ENCODE measurements at regions not wholly inside any gene's neighbourhood (a gene's known extent, or its start where the extent isn't known, plus 50 kb on each side); places are given as distances from the start of the nearest gene placed in this dataset.

DNA sequence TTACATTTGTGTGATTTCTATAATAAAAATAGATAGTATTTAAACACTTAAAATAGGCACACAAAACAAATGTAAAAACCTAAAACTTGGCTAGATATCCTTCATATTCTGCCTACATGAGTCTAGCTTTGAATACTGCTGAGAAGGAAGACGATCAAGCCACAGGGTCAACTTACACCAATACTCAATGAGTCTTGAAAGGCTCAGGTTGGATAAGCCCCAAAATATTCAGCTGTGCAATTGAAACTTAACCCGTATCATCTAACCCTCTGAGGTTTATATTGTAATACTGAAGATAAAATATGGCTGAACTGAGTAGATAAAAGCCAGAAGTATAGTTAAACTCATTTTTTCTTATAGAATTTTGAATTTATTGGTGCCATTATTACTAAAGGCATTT is 313.0 kb upstream of the NRXN1 start:
- Mint-ChIP-seq H3K4me1 (ENCODE audit: low read depth) (peaks cover 8% of the 10 kb centered on the region), H3K27me3 (no peaks in the 10 kb centered on the region), H3K27ac (no peak overlapping the region), H3K9me3 (ENCODE audit: low read depth) (no peaks in the 10 kb centered on the region), H3K4me3 (ENCODE audit: low read depth) (no peak overlapping the region), H3K36me3 (ENCODE audit: insufficient read depth) (no peaks in the 10 kb centered on the region)
- no peak for DNase-seq (ENCODE audit: low spot score, unreplicated experiment)
- TF ChIP-seq, protein P1, sequence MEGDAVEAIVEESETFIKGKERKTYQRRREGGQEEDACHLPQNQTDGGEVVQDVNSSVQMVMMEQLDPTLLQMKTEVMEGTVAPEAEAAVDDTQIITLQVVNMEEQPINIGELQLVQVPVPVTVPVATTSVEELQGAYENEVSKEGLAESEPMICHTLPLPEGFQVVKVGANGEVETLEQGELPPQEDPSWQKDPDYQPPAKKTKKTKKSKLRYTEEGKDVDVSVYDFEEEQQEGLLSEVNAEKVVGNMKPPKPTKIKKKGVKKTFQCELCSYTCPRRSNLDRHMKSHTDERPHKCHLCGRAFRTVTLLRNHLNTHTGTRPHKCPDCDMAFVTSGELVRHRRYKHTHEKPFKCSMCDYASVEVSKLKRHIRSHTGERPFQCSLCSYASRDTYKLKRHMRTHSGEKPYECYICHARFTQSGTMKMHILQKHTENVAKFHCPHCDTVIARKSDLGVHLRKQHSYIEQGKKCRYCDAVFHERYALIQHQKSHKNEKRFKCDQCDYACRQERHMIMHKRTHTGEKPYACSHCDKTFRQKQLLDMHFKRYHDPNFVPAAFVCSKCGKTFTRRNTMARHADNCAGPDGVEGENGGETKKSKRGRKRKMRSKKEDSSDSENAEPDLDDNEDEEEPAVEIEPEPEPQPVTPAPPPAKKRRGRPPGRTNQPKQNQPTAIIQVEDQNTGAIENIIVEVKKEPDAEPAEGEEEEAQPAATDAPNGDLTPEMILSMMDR (IDR thresholded peaks at IDR 0.05; ENCODE audit: unreplicated experiment): no peak

DNA sequence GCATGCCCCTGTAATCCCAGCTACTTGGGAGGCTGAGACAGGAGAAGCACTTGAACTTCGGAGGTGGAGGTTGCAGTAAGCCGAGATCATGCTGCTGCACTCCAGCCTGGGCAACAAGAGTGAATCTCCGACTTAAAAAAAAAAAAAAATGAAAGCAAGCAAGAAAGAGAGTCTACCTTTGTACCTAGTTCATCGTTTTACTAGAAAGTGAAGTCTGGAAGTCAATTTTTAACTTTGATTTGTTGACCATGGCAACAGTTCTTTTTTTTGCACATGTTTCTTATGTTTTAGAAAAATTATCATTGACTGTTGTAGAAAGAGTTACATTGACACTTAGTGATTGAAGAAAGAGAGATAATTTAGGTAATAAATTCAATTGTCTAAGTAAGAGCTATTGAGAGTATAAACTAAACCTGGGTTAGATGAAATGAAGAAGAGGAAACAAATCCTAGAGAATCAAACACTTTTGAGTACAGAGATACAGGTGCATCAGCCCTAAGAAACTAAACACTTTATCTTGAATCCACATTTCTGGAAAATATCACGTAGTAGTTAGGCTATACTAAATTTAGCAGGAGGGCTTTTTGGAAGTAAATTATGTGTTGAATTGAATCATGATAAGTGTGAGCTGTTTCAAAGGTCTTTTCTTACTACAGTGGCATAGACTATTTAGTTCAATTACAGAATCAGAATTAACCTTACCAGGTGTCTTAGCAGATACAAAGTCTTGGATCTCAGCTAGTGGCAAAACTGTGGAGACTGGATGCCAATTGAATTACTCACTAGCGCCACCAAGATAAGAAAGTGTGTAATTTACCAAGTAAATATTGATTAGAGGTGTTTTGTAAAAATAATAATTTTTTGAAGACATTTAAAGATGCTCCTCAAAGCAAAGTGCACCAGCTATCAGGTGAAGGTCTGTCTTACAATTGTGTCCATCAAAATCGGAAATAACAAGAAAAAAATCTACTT is 303.4 kb upstream of the NRXN1 start:
- Mint-ChIP-seq H3K9me3 (ENCODE audit: low read depth) (no peaks in the 10 kb centered on the region), H3K27me3 (no peaks in the 10 kb centered on the region), H3K36me3 (ENCODE audit: insufficient read depth) (no peaks in the 10 kb centered on the region), H3K4me1 (ENCODE audit: low read depth) (no peaks in the 10 kb centered on the region), H3K4me3 (ENCODE audit: low read depth) (no peak overlapping the region), H3K27ac (no peak overlapping the region)
- DNase-seq (ENCODE audit: low spot score, unreplicated experiment): no peak
- TF ChIP-seq, protein P1 (IDR thresholded peaks at IDR 0.05; ENCODE audit: unreplicated experiment): peak; percentile 22

- no peaks in the 10 kb centered on the region for H3K36me3 Mint-ChIP-seq (ENCODE audit: insufficient read depth)
- DNase-seq (ENCODE audit: low spot score, unreplicated experiment): no peak
- no peak overlapping the region for H3K27ac Mint-ChIP-seq
- H3K4me3 Mint-ChIP-seq (ENCODE audit: low read depth): no peak overlapping the region
- no peaks in the 10 kb centered on the region for H3K27me3 Mint-ChIP-seq
- H3K9me3 Mint-ChIP-seq (ENCODE audit: low read depth): no peaks in the 10 kb centered on the region
- TF ChIP-seq, protein P1 (IDR thresholded peaks at IDR 0.05; ENCODE audit: unreplicated experiment): no peak
- no peaks in the 10 kb centered on the region for H3K4me1 Mint-ChIP-seq (ENCODE audit: low read depth)
Measured at GRCh38 chr2:51329512-51329911, 297.6 kb upstream of the NRXN1 start.

- peaks cover 4% of the 10 kb centered on the region for H3K9me3 Mint-ChIP-seq (ENCODE audit: low read depth)
- H3K27ac Mint-ChIP-seq: no peak overlapping the region
- TF ChIP-seq, protein P1 (IDR thresholded peaks at IDR 0.05; ENCODE audit: unreplicated experiment): no peak
- no peaks in the 10 kb centered on the region for H3K27me3 Mint-ChIP-seq
- H3K4me3 Mint-ChIP-seq (ENCODE audit: low read depth): no peak overlapping the region
- H3K4me1 Mint-ChIP-seq (ENCODE audit: low read depth): peaks cover 3% of the 10 kb centered on the region
- no peaks in the 10 kb centered on the region for H3K36me3 Mint-ChIP-seq (ENCODE audit: insufficient read depth)
- no peak for DNase-seq (ENCODE audit: low spot score, unreplicated experiment)
Measured at GRCh38 chr2:51324051-51324450, 292.1 kb upstream of the NRXN1 start.

DNA sequence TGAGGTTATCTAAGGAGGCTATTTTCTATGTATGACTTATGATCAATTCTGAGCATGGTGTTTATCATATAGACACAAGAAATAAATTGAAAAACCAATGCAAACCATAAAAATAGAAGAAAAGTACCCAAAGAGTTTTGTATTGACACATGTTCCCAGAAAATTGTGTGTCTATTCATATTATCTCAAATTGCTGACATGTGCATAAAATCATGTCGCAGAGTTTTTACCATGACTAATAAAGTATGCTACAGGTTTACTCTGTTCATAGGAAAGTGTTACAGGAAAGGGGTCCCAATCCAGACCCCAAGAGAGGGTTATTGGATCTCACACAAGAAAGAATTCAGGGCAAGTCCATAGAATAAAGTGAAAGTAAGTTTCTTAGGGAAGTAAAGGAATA is 290.7 kb upstream of the NRXN1 start:
- Mint-ChIP-seq H3K27me3 (no peaks in the 10 kb centered on the region), H3K27ac (no peak overlapping the region), H3K9me3 (ENCODE audit: low read depth) (peaks cover 10% of the 10 kb centered on the region), H3K4me3 (ENCODE audit: low read depth) (no peak overlapping the region), H3K36me3 (ENCODE audit: insufficient read depth) (peaks cover 4% of the 10 kb centered on the region), H3K4me1 (ENCODE audit: low read depth) (peaks cover 3% of the 10 kb centered on the region)
- DNase-seq (ENCODE audit: low spot score, unreplicated experiment): no peak
- TF ChIP-seq, protein P1 (IDR thresholded peaks at IDR 0.05; ENCODE audit: unreplicated experiment): no peak

Measured in progenitor cell of endocrine pancreas (in vitro differentiated cells).